Epithelial cell of esophagus (primary cell): ENCODE measurements at regions not wholly inside any gene's neighbourhood (a gene's known extent, or its start where the extent isn't known, plus 50 kb on each side); places are given as distances from the start of the nearest gene placed in this dataset.

Experiments used
- DNase-seq: peaks from one replicate; pipeline ENCODE4 v3.0.0; 2010; ENCODE audit warnings: low read depth
- H3K4me3 ChIP-seq: 2 replicates; pipeline ENCODE4 v1.5.1; 2011; ENCODE audit warnings: mild to moderate bottlenecking, low read length, control low read depth
- TF ChIP-seq, protein P1 (sequence below): IDR thresholded peaks from 2 replicates; pipeline ENCODE4 v1.5.1; 2011; ENCODE audit warnings: low read depth, mild to moderate bottlenecking, low read length, control low read depth, inconsistent platforms; ENCODE audit not compliant: insufficient read depth; ENCODE audit errors: missing control alignments

DNA sequence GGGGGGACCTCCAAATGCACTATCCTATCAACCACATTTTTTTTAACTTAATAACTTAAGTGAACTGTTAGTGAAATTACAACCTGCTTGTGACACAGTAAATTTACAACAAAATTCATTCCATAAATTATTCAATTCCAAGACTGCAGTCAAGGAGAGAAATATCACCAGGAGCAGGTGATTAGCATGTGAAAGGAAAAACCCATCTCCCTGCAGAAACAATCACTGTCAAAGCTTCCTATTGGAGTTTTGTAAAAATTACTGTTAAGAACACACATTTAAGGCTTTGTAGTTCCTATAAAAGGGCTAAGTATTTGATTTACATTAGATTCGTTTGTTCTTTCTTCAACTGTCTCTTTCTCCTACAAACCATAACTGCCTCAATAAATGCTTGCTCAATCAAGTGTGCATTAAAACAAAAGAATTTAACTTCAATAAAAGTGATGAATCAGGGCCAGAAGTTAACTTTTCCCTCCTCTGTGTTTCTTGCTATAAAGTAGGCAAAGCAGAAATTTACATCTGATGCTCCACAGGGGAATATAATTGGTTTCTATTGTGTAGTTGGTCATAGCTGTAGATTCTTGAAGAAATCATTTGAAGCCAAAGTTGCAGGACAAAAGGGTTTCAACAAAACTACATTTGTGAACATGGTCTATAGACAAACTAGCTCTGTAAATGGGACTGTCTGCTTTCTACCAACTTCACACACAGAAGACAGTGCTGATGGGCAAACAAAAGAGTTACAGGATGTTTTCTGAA, 195.1 kb upstream of the PSMD7 start:
- TF ChIP-seq, protein P1, sequence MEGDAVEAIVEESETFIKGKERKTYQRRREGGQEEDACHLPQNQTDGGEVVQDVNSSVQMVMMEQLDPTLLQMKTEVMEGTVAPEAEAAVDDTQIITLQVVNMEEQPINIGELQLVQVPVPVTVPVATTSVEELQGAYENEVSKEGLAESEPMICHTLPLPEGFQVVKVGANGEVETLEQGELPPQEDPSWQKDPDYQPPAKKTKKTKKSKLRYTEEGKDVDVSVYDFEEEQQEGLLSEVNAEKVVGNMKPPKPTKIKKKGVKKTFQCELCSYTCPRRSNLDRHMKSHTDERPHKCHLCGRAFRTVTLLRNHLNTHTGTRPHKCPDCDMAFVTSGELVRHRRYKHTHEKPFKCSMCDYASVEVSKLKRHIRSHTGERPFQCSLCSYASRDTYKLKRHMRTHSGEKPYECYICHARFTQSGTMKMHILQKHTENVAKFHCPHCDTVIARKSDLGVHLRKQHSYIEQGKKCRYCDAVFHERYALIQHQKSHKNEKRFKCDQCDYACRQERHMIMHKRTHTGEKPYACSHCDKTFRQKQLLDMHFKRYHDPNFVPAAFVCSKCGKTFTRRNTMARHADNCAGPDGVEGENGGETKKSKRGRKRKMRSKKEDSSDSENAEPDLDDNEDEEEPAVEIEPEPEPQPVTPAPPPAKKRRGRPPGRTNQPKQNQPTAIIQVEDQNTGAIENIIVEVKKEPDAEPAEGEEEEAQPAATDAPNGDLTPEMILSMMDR, result no peak
- no peak for DNase-seq

DNA sequence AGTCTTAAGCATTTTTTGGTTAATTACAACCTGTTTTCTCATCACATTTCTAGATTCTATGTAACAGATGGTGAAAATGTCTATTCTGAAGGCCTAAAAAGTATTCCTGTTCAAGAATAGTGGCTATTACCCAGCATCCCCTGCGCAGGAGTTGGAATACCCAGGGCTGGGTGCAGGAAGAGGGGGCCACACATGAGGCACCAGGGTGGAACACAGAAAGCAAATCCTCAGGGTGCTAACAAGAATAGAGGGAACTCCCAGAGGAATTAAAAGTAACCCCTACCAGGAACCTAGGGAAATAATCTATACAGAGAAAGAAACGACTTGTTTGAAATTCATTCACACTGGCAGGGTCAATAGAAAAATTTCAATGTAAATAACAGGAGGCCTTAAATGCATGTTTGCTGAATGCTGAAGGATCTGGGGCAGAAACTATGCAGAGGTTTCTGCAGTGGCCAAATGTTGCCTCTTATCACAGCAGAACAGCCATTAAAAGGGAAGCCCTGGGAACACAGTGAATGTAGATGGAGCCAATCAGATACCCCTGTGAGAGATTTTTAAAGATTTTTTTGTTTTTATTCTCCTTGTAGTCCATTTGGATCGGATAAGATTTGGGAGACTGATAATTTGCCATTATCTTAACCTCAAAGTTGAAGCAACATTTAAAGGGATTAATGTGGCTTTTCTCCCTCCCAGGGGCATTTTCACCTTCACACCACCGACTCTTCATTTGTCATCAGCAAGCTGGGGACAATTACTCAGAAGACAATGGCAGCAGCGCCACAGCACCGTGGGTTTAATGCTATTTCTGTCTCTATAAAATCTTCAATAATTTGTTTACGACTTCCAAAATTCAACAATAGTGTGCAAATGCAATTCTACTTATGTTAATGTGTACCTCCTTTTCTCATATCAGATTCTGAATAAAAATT, 196.0 kb upstream of the PSMD7 start:
- TF ChIP-seq, protein P1, result no peak
- DNase-seq, result no peak
- H3K4me3 ChIP-seq, result no peak overlapping the region

More for the DNA sequence above, 195.1 kb upstream of the PSMD7 start:
- H3K4me3 ChIP-seq, result no peak overlapping the region

DNA sequence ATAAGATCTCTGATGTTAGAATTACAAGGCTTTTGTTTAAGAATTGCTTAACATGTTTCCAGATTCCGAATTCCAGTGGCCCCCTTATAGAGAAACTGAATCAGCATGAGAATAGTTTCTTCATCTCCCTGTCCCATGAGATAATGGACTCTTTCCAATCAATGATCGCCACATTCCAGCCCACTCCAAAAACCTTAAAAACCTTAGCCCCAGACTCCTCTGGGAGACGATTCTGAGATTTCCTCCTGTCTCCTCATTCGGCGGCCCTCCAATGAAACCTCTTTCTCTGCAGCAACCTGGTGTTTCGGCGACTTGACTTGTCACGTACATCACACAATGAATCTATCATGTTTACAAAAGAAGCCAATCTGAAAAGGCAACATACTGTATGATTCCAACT, 197.1 kb upstream of the PSMD7 start:
- TF ChIP-seq, protein P1, result no peak
- no peak for DNase-seq

DNA sequence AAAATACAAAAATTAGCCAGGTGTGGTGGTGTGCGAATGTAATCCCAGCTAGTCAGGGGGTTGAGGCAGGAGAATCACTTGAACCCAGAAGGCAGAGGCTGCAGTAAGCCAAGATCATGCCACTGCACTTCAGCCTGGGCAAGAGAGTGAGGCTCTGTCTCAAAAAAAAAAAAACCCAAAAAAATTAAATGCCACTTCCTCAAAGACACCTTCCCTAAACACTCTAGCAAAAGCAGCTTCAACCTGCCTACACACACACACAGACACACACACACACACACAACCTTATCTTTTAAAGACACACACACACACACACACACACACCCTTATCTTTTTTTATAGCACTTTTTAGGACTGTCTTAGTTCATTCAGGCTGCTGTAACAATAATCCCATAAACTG, 201.7 kb upstream of the PSMD7 start:
- TF ChIP-seq, protein P1, result no peak
- DNase-seq, result no peak
- no peak overlapping the region for H3K4me3 ChIP-seq

More for the DNA sequence above, 197.1 kb upstream of the PSMD7 start:
- no peak overlapping the region for H3K4me3 ChIP-seq

DNA sequence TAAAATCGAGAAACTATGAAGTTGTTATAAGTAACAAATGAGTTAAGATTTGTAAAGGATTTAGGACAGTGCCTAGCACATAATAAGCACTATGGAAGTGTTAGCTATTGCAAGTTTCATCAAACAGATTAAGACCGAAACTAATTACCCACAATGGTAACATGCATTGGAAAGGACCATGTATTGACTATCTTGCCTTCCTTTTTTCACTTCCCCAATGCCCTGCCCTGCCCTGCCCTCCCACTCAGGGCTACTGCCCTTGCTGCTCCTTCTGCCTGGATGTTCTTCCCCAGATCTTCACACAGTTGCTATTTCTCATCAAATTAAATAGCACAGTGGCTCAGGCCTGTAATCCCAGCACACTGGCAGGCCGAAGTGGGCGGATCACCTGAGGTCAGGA, 202.1 kb upstream of the PSMD7 start:
- TF ChIP-seq, protein P1, result no peak
- H3K4me3 ChIP-seq, result no peak overlapping the region
- DNase-seq, result no peak

DNA sequence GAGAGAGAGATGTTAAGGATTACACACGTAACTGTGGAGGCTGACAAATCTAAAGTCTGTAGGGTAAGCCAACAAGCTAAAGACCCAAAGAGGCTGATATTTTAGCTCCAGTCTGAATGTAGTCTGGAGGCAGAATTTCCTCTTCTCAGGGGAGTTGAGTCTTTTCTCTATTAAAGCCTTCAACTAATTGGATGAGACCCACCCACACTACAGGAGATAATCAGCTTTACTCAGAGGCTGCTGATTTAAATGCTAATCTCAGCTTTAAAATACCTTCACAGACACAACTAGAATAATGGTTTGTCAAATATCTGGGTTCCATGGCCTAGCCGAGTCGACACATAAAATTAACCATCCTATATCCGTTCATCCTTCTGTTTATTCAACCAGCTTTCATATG, 204.3 kb upstream of the PSMD7 start:
- no peak overlapping the region for H3K4me3 ChIP-seq
- no peak for DNase-seq
- TF ChIP-seq, protein P1, result no peak
